ENCODE measurements at regions not wholly inside any gene's neighbourhood (a gene's known extent, or its start where the extent isn't known, plus 50 kb on each side); places are given as distances from the start of the nearest gene placed in this dataset.
"Not testable (repeated sequence)": the region's sequence is repeated elsewhere in the genome, so short reads cannot be mapped to it uniquely, and the experiment has no call there.

- Histone ChIP-seq H2BK12ac (ENCODE audit: low read length in 2 of 2) (no peak overlapping the region), H2BK5ac (ENCODE audit: low read depth, low read length, poor library complexity, severe bottlenecking) (no peak overlapping the region), H2BK15ac (ENCODE audit: low read depth, poor library complexity, severe bottlenecking) (no peak overlapping the region), H3K27ac (ENCODE audit: low read length, poor library complexity, severe bottlenecking) (no peak overlapping the region), H3K4me1 (ENCODE audit: control insufficient read depth, insufficient read depth, low read depth, low read length) (no peaks in the 10 kb centered on the region), H3K4ac (ENCODE audit: low read depth in 1 of 2, low read length in 2 of 2) (no peak overlapping the region), H4K8ac (ENCODE audit: low read length) (no peak overlapping the region), H2AFZ (ENCODE audit: low read depth, low read length) (no peak overlapping the region), H3K36me3 (ENCODE audit: control insufficient read depth in 1 of 2, insufficient read depth in 2 of 2, low read depth in 1 of 2, low read length in 2 of 2) (no peaks in the 10 kb centered on the region), H3K18ac (ENCODE audit: low read depth in 1 of 2, low read length in 2 of 2) (no peak overlapping the region), H3K9ac (ENCODE audit: low read length) (peak overlapping the region; percentile 83), H3K23ac (ENCODE audit: low read length in 2 of 2) (no peak overlapping the region), H3K27me3 (ENCODE audit: control insufficient read depth in 1 of 2, insufficient read depth in 1 of 2, low read length in 2 of 2) (no peaks in the 10 kb centered on the region), H3K79me1 (replicated peaks; ENCODE audit: low read length, poor library complexity, severe bottlenecking) (no peaks in the 10 kb centered on the region), H2AK5ac (ENCODE audit: low read length, severe bottlenecking) (no peak overlapping the region), H3K4me3 (ENCODE audit: insufficient read depth in 1 of 2, low read depth in 1 of 2, low read length in 2 of 2) (peak overlapping the region in 1 of 2 experiments; percentile 73), H2BK120ac (ENCODE audit: low read depth, low read length) (no peak overlapping the region), H3K9me3 (ENCODE audit: control insufficient read depth, low read length) (no peaks in the 10 kb centered on the region), H4K91ac (ENCODE audit: low read length) (no peak overlapping the region), H3K4me2 (ENCODE audit: low read length, poor library complexity, severe bottlenecking) (no peak overlapping the region), H3K14ac (ENCODE audit: low read length in 2 of 2) (no peak overlapping the region)
- DNase-seq, result no peak
- 75% methylated on average over 2 of the region's 2 CpGs for WGBS
Measured at GRCh38 chr2:193187816-193188215, 993.1 kb upstream of the TMEFF2 start.

GRCh38 chr2:193170981-193171380 is 976.2 kb upstream of the TMEFF2 start:
- not testable (repeated sequence) for DNase-seq; H3K23ac ChIP-seq (ENCODE audit: low read length in 2 of 2); H4K91ac ChIP-seq (ENCODE audit: low read length); H3K14ac ChIP-seq (ENCODE audit: low read length in 2 of 2); H2BK120ac ChIP-seq (ENCODE audit: low read depth, low read length); H3K4me3 ChIP-seq (ENCODE audit: insufficient read depth in 1 of 2, low read depth in 1 of 2, low read length in 2 of 2); H3K9me3 ChIP-seq (ENCODE audit: control insufficient read depth, low read length); H3K4me1 ChIP-seq (ENCODE audit: control insufficient read depth, insufficient read depth, low read depth, low read length); H3K18ac ChIP-seq (ENCODE audit: low read depth in 1 of 2, low read length in 2 of 2); H3K36me3 ChIP-seq (ENCODE audit: control insufficient read depth in 1 of 2, insufficient read depth in 2 of 2, low read depth in 1 of 2, low read length in 2 of 2); H2BK12ac ChIP-seq (ENCODE audit: low read length in 2 of 2); H2AFZ ChIP-seq (ENCODE audit: low read depth, low read length); H2AK5ac ChIP-seq (ENCODE audit: low read length, severe bottlenecking); H3K27me3 ChIP-seq (ENCODE audit: control insufficient read depth in 1 of 2, insufficient read depth in 1 of 2, low read length in 2 of 2); H3K9ac ChIP-seq (ENCODE audit: low read length); H2BK5ac ChIP-seq (ENCODE audit: low read depth, low read length, poor library complexity, severe bottlenecking); H2BK15ac ChIP-seq (ENCODE audit: low read depth, poor library complexity, severe bottlenecking); H3K4ac ChIP-seq (ENCODE audit: low read depth in 1 of 2, low read length in 2 of 2); H3K27ac ChIP-seq (ENCODE audit: low read length, poor library complexity, severe bottlenecking); H3K4me2 ChIP-seq (ENCODE audit: low read length, poor library complexity, severe bottlenecking); H3K79me1 ChIP-seq (replicated peaks; ENCODE audit: low read length, poor library complexity, severe bottlenecking); H4K8ac ChIP-seq (ENCODE audit: low read length)
- 0% methylated on average over 1 of the region's 17 CpGs for WGBS

- no peak for DNase-seq
- Histone ChIP-seq H2AK5ac (ENCODE audit: low read length, severe bottlenecking) (no peak overlapping the region), H3K14ac (ENCODE audit: low read length in 2 of 2) (no peak overlapping the region), H3K4me3 (ENCODE audit: insufficient read depth in 1 of 2, low read depth in 1 of 2, low read length in 2 of 2) (no peak overlapping the region), H4K8ac (ENCODE audit: low read length) (no peak overlapping the region), H2BK5ac (ENCODE audit: low read depth, low read length, poor library complexity, severe bottlenecking) (no peak overlapping the region), H3K9ac (ENCODE audit: low read length) (no peak overlapping the region), H3K18ac (ENCODE audit: low read depth in 1 of 2, low read length in 2 of 2) (no peak overlapping the region), H3K9me3 (ENCODE audit: control insufficient read depth, low read length) (peaks cover 13% of the 10 kb centered on the region), H3K79me1 (replicated peaks; ENCODE audit: low read length, poor library complexity, severe bottlenecking) (no peaks in the 10 kb centered on the region), H3K27me3 (ENCODE audit: control insufficient read depth in 1 of 2, insufficient read depth in 1 of 2, low read length in 2 of 2) (no peaks in the 10 kb centered on the region), H4K91ac (ENCODE audit: low read length) (no peak overlapping the region), H2BK12ac (ENCODE audit: low read length in 2 of 2) (no peak overlapping the region), H3K4me1 (ENCODE audit: control insufficient read depth, insufficient read depth, low read depth, low read length) (no peaks in the 10 kb centered on the region), H2BK15ac (ENCODE audit: low read depth, poor library complexity, severe bottlenecking) (no peak overlapping the region), H3K4ac (ENCODE audit: low read depth in 1 of 2, low read length in 2 of 2) (no peak overlapping the region), H3K23ac (ENCODE audit: low read length in 2 of 2) (no peak overlapping the region), H2AFZ (ENCODE audit: low read depth, low read length) (no peak overlapping the region), H3K4me2 (ENCODE audit: low read length, poor library complexity, severe bottlenecking) (no peak overlapping the region), H3K36me3 (ENCODE audit: control insufficient read depth in 1 of 2, insufficient read depth in 2 of 2, low read depth in 1 of 2, low read length in 2 of 2) (no peaks in the 10 kb centered on the region), H2BK120ac (ENCODE audit: low read depth, low read length) (no peak overlapping the region), H3K27ac (ENCODE audit: low read length, poor library complexity, severe bottlenecking) (no peak overlapping the region)
- 78% methylated on average over 1 of the region's 1 CpG for WGBS
Measured at GRCh38 chr2:193156480-193156879, 961.7 kb upstream of the TMEFF2 start.

GRCh38 chr2:193154076-193154475 is 959.3 kb upstream of the TMEFF2 start:
- no peaks in the 10 kb centered on the region for H3K27me3 ChIP-seq (ENCODE audit: control insufficient read depth in 1 of 2, insufficient read depth in 1 of 2, low read length in 2 of 2)
- no peak overlapping the region for H3K4ac ChIP-seq (ENCODE audit: low read depth in 1 of 2, low read length in 2 of 2)
- H3K18ac ChIP-seq (ENCODE audit: low read depth in 1 of 2, low read length in 2 of 2), result no peak overlapping the region
- no peak overlapping the region for H3K4me3 ChIP-seq (ENCODE audit: insufficient read depth in 1 of 2, low read depth in 1 of 2, low read length in 2 of 2)
- no peak overlapping the region for H3K4me2 ChIP-seq (ENCODE audit: low read length, poor library complexity, severe bottlenecking)
- H2BK12ac ChIP-seq (ENCODE audit: low read length in 2 of 2), result no peak overlapping the region
- no peaks in the 10 kb centered on the region for H3K4me1 ChIP-seq (ENCODE audit: control insufficient read depth, insufficient read depth, low read depth, low read length)
- H3K79me1 ChIP-seq (replicated peaks; ENCODE audit: low read length, poor library complexity, severe bottlenecking), result no peaks in the 10 kb centered on the region
- DNase-seq, result no peak
- no peak overlapping the region for H4K91ac ChIP-seq (ENCODE audit: low read length)
- H3K9ac ChIP-seq (ENCODE audit: low read length), result no peak overlapping the region
- H3K36me3 ChIP-seq (ENCODE audit: control insufficient read depth in 1 of 2, insufficient read depth in 2 of 2, low read depth in 1 of 2, low read length in 2 of 2), result no peaks in the 10 kb centered on the region
- H3K14ac ChIP-seq (ENCODE audit: low read length in 2 of 2), result no peak overlapping the region
- no peak overlapping the region for H2BK15ac ChIP-seq (ENCODE audit: low read depth, poor library complexity, severe bottlenecking)
- H3K9me3 ChIP-seq (ENCODE audit: control insufficient read depth, low read length), result peaks cover 13% of the 10 kb centered on the region
- H2BK120ac ChIP-seq (ENCODE audit: low read depth, low read length), result no peak overlapping the region
- 90% methylated on average over 3 of the region's 5 CpGs for WGBS
- no peak overlapping the region for H3K23ac ChIP-seq (ENCODE audit: low read length in 2 of 2)
- no peak overlapping the region for H3K27ac ChIP-seq (ENCODE audit: low read length, poor library complexity, severe bottlenecking)
- no peak overlapping the region for H2AFZ ChIP-seq (ENCODE audit: low read depth, low read length)
- no peak overlapping the region for H4K8ac ChIP-seq (ENCODE audit: low read length)
- H2AK5ac ChIP-seq (ENCODE audit: low read length, severe bottlenecking), result no peak overlapping the region
- no peak overlapping the region for H2BK5ac ChIP-seq (ENCODE audit: low read depth, low read length, poor library complexity, severe bottlenecking)
